ENCODE measurements at regions not wholly inside any gene's neighbourhood (a gene's known extent, or its start where the extent isn't known, plus 50 kb on each side); places are given as distances from the start of the nearest gene placed in this dataset.
"Not testable (repeated sequence)": the region's sequence is repeated elsewhere in the genome, so short reads cannot be mapped to it uniquely, and the experiment has no call there.

DNA sequence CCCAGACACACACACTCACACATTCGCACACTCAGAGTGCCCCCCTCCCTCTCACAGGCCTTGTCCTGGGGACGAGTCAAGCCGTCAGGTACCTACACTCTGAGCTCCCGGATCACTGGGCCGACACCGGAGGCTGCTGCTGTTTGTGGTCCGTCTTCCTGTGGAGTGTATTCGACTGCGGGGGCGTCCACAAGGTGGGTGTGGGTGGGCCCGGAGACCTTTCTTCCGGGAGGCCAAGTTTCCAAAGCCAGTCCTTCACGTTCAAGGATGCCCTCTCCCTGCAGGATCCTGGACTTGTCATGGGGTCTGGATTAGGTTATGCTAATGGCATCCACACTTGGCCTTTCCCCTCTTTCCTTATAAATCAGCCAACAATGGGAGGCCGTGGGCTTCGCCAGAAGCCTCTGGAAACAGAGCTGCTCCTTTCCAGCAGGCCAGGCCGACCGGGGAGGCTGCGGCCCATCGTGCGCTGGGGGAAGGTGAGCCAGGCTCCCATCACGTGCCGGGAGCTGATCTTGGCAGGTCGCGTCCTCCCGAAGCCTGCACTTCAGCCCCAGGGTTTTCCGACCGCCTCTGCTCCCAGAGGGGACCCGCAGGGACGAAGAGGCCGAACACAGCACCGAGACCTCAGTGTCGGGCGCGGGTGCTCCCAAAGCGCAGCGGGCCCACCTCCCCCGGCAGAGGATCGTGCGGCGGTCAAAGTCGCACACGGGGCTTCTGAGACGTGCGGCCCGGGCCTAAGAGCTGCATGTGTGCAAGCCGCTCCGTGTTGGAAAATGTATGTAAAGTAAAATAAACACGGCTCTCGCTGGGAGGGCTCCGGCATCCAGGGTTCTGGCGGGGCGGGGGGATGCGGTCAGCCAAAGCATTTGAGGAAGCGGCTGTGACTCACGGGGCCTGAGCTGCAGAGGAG is 196.5 kb upstream of the ZNF469 start:
- DNase-seq: not testable (repeated sequence)

- DNase-seq: not testable (repeated sequence)
Observed at GRCh38 chr16:88186889-88187870, 195.6 kb upstream of the ZNF469 start.

GRCh38 chr16:88188171-88188895 is 194.4 kb upstream of the ZNF469 start:
- DNase-seq: not testable (repeated sequence)

DNA sequence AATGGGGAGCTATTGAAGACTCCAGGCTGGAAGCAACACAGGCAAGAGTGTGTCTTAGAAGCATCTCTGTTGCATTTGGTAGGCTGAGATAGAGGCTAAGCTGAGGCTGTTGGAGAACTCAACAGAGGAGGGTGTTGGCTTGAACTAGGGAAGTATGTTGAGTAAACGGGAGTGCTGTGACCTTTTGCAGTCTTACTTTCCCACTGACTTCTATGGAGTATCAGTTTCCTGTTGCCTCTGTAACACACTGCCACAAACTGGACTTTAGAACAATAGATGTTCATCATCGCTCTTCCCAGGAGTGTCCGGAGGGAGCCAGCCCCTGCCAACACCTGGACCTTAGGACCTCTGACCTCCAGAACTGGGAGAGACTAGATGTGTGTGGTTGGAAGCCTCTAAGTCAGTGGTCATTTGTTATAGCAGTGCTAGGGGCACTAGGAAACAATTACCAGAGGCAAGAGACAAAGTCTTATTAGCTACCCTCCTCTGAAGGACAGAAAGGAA is 192.1 kb upstream of the ZNF469 start:
- not testable (repeated sequence) for DNase-seq

GRCh38 chr16:88191168-88191567 is 191.6 kb upstream of the ZNF469 start:
- not testable (repeated sequence) for DNase-seq

- DNase-seq: no peak
Observed at GRCh38 chr16:88192601-88193000, 190.2 kb upstream of the ZNF469 start.

- DNase-seq: not testable (repeated sequence)
Observed at GRCh38 chr16:88193706-88194396, 188.9 kb upstream of the ZNF469 start.

DNA sequence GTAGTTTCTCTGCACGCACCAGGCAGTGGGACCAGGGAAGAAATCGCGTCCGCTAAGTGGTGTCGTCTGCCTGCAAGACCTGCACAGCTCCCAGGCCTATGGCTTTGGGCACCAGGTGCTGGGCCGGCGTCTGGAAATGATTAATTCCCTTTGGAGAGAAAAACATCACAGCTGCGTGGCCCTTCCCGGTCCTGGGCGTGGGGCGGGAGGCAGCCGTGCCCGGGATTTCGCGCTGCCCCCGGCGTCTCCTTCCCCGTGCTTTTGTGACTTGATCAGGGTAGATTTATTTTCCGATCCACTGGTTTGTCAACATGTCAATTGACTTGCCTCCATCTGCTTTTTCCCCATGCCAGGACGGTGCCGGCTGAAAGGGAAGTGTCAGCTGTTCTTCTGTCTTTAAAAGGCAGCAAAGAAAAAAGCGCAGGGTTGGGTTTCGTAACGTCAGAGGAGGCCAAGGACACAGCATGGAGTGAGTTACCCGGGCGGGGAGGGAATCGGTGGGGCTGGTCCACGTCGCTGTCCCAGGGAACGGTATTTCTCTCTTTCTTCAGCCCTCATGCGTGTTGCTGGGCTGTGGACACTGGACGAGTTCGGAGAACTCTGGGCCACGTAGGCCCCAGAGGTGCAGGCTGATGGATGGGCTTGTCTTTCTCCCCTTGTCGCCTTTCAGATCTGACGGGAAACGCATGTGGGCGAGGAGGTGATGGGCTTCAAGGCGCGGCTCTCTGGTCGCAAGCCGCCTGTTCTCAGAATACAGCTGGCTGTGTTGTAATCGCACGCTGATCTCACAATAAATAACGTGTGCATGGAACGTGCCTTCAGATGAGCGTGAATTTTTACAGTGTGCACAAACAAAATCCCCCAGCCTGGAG is 188.1 kb upstream of the ZNF469 start:
- DNase-seq: no peak

DNA sequence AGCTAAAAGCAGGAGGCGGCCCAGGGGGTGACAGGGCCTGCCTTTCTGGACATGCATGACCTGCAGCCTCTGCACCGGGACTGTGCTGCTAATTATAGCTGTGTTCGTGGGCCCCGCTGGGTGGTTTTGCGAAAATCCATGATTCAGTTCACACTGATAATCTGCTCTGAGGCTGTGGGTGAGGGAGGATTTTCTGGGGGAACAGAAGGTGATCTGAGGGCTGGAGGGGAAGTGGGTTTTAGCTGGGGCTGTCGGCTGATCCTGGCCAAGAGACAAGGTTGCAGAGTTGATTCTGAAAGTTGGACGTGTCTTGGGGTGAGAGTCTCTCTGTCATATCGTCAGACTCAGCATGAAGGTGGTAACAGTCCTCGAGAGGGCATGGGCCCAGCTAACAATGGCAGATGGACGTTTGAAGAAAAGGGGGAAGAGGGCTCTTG is 187.5 kb upstream of the ZNF469 start:
- DNase-seq: no peak

- no peak for DNase-seq
Observed at GRCh38 chr16:88195911-88196465, 186.8 kb upstream of the ZNF469 start.

DNA sequence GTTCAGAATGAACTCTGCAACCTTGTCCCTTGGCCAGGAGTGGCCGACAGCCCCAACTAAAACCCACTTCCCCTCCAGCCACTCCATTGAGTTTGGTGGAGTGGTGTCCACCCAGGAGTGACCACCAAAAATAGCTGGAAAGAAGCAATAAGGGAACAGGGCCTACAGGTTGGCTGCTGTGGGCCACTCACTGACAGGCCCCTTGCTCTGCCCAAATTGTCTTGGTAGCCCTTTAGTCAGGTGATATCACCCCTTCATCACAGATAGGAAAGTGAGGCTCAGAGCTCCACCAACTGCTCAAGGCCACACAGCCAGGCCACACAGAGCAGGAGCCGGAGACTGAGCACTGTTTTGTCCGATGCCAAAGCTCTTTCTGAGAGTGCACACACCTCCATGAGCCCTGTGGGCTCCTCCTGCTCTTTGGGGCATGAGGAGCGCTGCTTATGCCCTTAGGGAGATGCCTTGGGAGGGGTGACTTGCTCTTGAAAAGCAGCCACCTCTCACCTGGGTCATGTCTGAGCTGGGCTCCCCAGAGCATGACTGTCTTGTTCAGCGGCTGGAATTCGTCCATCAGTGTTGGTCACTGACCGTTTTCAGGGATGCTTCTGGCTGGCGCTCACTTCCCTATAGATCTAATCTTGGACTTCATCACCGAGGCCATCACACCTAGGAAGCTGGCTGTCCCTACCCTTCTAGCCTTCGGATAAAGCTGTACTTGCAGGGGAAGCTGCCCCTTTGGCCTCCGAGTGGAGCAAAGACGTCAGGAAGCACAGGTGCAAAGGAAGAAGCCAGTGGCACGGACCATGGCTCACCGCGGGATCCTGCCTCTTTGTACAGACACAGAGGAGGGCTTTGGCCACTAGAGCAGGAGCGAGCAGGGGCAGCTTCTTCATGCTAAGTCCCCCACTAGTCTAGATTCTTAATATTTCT is 186.0 kb upstream of the ZNF469 start:
- no peak for DNase-seq

DNA sequence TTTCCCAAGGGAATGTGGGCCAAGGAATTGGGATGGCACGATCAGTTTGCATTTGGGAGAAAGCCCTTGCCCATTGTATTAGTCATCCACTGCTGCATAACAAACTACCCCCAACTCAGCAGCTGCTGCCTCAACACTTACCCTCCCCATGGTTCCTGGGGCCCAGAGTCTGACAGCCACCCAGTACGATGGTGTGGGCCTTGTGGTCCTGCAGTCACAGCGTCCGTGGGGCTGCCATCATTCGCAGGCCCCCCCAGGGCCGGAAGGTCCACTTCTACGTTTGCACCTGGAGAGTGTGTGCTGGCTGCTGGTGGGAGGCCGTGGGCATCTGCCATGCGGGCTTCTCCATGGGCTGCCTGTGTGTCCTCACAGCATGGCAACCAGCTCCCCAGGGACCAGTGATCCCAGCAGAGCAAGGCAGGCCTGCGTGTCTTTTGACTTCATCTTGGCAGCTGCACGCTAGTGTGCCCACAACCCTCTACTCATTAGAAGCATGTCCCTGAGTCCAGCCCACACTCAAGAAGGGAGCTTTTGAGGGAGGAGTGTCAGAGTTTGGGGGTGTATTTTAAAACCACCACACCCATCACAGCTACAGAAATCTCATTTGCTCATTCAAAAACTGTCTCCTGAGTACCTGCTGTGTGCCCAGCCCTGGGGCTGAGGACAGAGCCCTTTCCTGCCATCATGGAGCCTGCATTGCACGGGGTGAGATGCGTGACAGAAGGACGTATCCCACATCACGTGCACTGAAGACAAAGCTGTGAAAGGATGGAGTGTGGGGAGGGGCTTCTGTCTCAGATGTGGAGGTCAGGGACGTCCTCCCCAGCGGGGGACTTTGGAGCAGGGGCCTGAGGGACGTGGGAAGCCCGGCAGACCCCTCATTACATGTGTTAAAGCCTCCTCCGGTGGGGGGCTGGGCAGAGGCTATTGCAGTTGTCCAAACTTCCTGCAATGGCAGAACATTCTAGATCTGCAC is 185.0 kb upstream of the ZNF469 start:
- no peak for DNase-seq

- not testable (repeated sequence) for DNase-seq
Observed at GRCh38 chr16:88198457-88199295, 184.1 kb upstream of the ZNF469 start.

DNA sequence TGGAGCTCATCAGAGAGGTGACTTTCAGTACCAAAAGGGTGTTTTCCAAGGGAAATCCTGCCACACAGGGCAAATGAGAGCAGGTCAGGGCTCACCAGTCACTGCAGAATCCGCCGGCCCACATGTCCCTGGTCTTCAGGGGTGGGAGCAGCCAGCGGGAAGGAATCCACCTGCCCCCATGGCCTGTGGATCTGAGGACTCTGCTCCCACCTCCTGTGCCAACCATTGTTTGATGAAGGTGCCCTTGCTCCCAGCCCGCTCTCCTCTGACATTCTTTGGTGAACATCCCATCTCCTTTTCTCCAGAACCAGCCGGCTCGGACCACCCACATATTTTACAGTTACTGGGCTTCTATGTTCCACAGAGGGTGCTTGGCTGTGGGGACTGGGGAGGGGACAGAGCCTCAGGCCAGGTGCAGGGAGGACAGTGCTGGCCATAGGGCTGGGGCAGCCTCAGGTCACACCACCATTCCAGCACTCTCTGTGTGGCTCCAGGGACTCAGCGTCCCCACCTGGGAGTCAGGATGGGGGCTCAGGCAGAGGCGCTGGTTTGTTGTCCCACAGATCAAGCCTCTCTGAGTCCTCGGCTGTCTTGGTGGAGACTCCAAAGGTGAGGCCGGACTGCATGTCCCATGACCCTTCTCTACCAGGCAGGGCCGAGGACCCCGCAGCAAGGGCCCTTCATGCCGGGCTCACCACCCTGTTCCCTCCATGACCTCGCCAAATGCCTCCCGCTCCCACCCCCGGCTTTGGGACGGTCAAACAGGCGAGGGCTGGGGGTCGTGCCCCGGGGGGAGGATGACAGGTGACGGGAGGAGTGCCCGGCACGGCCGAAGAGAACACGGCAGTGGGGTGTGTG is 183.2 kb upstream of the ZNF469 start:
- DNase-seq: not testable (repeated sequence)

Data from left kidney (tissue), 1 donor.